Ascending aorta (tissue), 2 donors: ENCODE measurements at regions not wholly inside any gene's neighbourhood (a gene's known extent, or its start where the extent isn't known, plus 50 kb on each side); places are given as distances from the start of the nearest gene placed in this dataset.
"Not testable (repeated sequence)": the region's sequence is repeated elsewhere in the genome, so short reads cannot be mapped to it uniquely, and the experiment has no call there.

ENCODE experiments used
- DNase-seq, 2 donors: peaks; one replicate each; pipeline ENCODE4 v3.0.0-alpha.2; 2019; ENCODE audit warnings: low spot score in 2 of 2
- H3K27ac ChIP-seq, 2 donors: fragments of 200-600 bp; sonication (generic); one replicate each; pipeline ENCODE4 v1.5.1; 2016 to 2017; ENCODE audit warnings: mild to moderate bottlenecking in 1 of 2
- H3K27me3 ChIP-seq: fragments of 200-600 bp; sonication (generic); one replicate; pipeline ENCODE4 v1.5.1; 2017
- H3K36me3 ChIP-seq, 2 donors: fragments of 200-600 bp; sonication (generic); one replicate each; pipeline ENCODE4 v1.5.1; 2016
- H3K4me1 ChIP-seq, 2 donors: fragments of 200-600 bp; sonication (generic); one replicate each; pipeline ENCODE4 v1.5.1; 2016 to 2017; ENCODE audit warnings: mild to moderate bottlenecking in 1 of 2
- H3K4me3 ChIP-seq, 2 donors: fragments of 200-600 bp; sonication (generic); one replicate each; pipeline ENCODE4 v1.5.1; 2016 to 2017; ENCODE audit warnings: mild to moderate bottlenecking in 1 of 2
- H3K9me3 ChIP-seq, 2 donors: fragments of 200-600 bp; sonication (generic); one replicate each; pipeline ENCODE4 v1.5.1; 2016
- CTCF ChIP-seq, 3 experiments: fragments of 200-600 bp in 2 of 3; fragments of 450-650 bp in 1 of 3; sonication (generic) in 2 of 3; IDR thresholded peaks; one replicate each; pipeline ENCODE4 v1.5.1; 2016 to 2019; ENCODE audit warnings: antibody characterized with exemption in 3 of 3, mild to moderate bottlenecking in 1 of 3, moderate library complexity in 1 of 3
- intact Hi-C: fragments of 100-400 bp; cut with DNase I; formaldehyde crosslinking; loops from one replicate; pipeline ENCODE4 v1.15.1; 2023

GRCh38 chr11:23778971-23779370, 717.9 kb upstream of the LUZP2 start:
- no peak for TF ChIP-seq CTCF (IDR thresholded peaks at IDR 0.05)
- intact Hi-C loops: no loop called here

GRCh38 chr11:23780231-23780630, 716.6 kb upstream of the LUZP2 start:
- DNase-seq: no peak
- intact Hi-C loops: no loop called here
- Histone ChIP-seq H3K9me3 (no peaks in the 10 kb centered on the region), H3K27me3 (no peaks in the 10 kb centered on the region), H3K27ac (no peak overlapping the region), H3K4me1 (no peaks in the 10 kb centered on the region), H3K36me3 (no peaks in the 10 kb centered on the region), H3K4me3 (no peak overlapping the region)
- TF ChIP-seq CTCF (IDR thresholded peaks at IDR 0.05): no peak

More at GRCh38 chr11:23778971-23779370, 717.9 kb upstream of the LUZP2 start:
- H3K36me3 ChIP-seq: no peaks in the 10 kb centered on the region
- no peak overlapping the region for H3K27ac ChIP-seq
- DNase-seq: no peak
- H3K4me1 ChIP-seq: no peaks in the 10 kb centered on the region
- H3K4me3 ChIP-seq: no peak overlapping the region
- H3K27me3 ChIP-seq: no peaks in the 10 kb centered on the region
- no peaks in the 10 kb centered on the region for H3K9me3 ChIP-seq

- intact Hi-C loops: no loop called here
- no peaks in the 10 kb centered on the region for H3K27me3 ChIP-seq
- no peak for DNase-seq
- no peaks in the 10 kb centered on the region for H3K36me3 ChIP-seq
- no peak overlapping the region for H3K27ac ChIP-seq
- H3K4me3 ChIP-seq: no peak overlapping the region
- no peaks in the 10 kb centered on the region for H3K9me3 ChIP-seq
- TF ChIP-seq CTCF (IDR thresholded peaks at IDR 0.05): no peak
- H3K4me1 ChIP-seq: no peaks in the 10 kb centered on the region
Observed at GRCh38 chr11:23781803-23782560, 714.9 kb upstream of the LUZP2 start.

- H3K36me3 ChIP-seq, H3K4me1 ChIP-seq, H3K27ac ChIP-seq, H3K27me3 ChIP-seq, H3K9me3 ChIP-seq, DNase-seq, intact Hi-C loops, H3K4me3 ChIP-seq: not testable (repeated sequence)
Observed at GRCh38 chr11:23786974-23787373, 709.9 kb upstream of the LUZP2 start.

- H3K9me3 ChIP-seq: no peaks in the 10 kb centered on the region
- no peaks in the 10 kb centered on the region for H3K27me3 ChIP-seq
- H3K4me3 ChIP-seq: no peak overlapping the region
- H3K4me1 ChIP-seq: no peaks in the 10 kb centered on the region
- H3K36me3 ChIP-seq: no peaks in the 10 kb centered on the region
- intact Hi-C loops: no loop called here
- DNase-seq: no peak
- TF ChIP-seq CTCF (IDR thresholded peaks at IDR 0.05): no peak
- H3K27ac ChIP-seq: no peak overlapping the region
Observed at GRCh38 chr11:23789200-23789853, 707.5 kb upstream of the LUZP2 start.

- Histone ChIP-seq H3K36me3 (no peaks in the 10 kb centered on the region), H3K4me3 (no peak overlapping the region), H3K4me1 (no peaks in the 10 kb centered on the region), H3K27me3 (no peaks in the 10 kb centered on the region), H3K9me3 (no peaks in the 10 kb centered on the region), H3K27ac (no peak overlapping the region)
- no peak for TF ChIP-seq CTCF (IDR thresholded peaks at IDR 0.05)
- intact Hi-C loops: no loop called here
- no peak for DNase-seq
Observed at GRCh38 chr11:23789938-23790371, 706.9 kb upstream of the LUZP2 start.
